NCI-H2081 treated with DMSO at 0.1 percent for 48 hours (cell line): ENCODE measurements at regions not wholly inside any gene's neighbourhood (a gene's known extent, or its start where the extent isn't known, plus 50 kb on each side); places are given as distances from the start of the nearest gene placed in this dataset.
"Not testable (repeated sequence)": the region's sequence is repeated elsewhere in the genome, so short reads cannot be mapped to it uniquely, and the experiment has no call there.

Source experiments
- DNase-seq: peaks from one replicate; lab custom pipeline; 2025; lab: John Stamatoyannopoulos, UW

DNA sequence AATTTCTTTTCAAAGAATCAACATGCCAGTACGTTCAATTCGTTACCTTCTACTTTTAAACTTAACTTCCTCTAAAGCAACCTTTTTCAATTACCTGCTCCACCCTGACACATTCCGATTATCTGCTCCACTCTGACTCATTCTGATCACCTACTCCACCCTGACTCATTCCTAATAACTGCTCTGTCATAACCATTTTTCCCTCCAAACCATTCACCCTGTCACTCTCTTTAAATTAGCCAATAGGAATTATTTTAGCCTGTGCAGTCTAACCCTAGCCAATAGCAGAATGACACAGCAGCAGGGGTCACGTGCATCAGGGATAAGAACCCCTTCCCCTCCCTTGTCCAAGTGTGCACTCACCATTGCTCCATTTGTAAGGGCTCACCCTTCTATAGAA lies 557.4 kb upstream of the EYS start:
- DNase-seq, result no peak

DNA sequence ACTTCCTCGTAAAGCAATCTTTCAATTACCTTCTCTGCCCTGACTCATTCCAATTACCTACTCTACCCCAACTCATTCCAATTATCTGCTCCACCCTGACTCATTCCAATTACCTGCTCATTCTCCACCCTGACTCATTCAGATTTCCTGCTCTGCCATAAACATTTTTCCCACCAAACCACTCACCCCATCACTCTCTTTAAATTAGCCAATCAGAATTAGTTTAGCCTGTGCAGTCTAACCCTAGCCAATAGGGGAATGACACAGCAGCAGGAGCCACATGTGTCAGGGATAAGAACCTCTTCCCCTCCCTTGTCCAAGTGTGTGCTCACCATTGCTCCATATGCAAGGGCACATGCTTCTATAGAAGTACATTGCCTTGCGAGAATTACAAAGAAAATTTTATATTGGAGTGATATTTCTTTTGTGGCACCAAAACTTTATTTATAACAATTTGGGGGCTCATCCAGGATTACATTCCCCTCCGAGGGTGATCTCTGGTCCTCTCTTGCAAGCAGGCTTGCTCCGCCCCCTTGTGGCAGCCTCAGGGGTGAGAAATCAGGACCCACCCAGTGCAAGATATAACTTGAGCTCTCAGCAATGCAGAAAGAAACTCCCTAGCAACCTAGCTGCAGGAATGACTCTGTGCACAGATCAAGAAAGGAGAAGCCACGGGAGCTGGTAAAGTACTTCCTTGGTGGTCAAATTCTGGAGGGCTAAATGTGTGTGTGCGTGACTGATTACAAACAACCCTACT lies 551.9 kb upstream of the EYS start:
- DNase-seq, result not testable (repeated sequence)

DNA sequence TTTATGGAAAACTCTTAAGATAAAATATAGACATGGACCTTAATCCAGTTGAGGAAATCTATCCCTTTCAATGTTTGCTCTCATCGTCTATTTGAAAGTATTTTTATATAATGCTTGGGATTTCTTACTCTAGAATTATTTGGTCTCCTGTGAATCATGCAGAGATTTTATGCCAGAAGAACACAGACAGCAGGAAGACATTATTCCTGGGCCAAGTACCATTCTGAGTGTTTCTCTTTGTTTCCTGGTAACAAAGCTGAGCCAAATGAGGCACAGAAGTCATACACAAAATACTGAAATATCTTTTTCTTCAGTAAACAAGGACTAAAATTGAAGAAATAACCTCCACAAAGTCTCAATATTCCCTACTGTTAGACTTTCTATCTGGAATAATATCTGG lies 538.2 kb upstream of the EYS start:
- DNase-seq, result no peak

DNA sequence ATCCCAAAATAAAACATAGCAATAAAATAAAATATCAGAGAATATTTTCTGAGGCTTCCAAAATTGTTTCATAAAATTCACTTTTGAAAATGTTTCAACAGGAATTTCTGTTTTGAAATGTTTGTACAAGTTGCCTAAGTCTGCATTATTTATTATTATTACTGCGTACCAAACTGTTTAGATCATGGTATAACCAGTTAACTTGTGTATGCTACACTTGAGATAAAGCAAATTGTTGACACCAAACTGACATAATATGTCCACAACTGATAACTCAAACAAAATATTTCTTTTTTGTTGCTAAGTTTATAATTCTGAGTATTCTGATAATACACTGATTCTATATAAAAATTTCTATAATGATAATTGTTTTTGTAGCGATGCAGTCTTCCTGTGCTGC lies 531.8 kb upstream of the EYS start:
- no peak for DNase-seq

GRCh38 chr6:66232890-66233289 lies 525.9 kb upstream of the EYS start:
- DNase-seq, result no peak

- DNase-seq, result no peak
These were observed 523.6 kb upstream of the EYS start for GRCh38 chr6:66230591-66230990.

DNA sequence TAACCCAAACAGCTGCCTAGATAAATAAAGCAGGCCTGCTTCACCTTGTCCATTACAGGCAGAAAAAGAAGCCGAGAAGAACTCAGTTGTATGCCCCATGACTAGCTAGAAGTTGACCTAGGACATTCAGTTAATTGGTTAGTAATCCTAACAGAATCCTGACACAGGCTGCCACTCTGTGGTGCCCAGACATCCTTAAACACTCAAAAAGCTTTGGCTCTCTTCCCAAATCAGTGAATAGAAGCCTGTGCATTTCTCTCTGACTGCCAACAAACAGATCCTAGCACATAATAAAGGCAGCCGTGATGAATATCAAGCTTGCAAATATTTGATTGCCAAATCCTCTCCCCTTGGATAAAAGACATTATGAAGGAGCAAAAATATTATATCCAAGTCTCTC lies 519.1 kb upstream of the EYS start:
- peak; percentile 80 for DNase-seq

DNA sequence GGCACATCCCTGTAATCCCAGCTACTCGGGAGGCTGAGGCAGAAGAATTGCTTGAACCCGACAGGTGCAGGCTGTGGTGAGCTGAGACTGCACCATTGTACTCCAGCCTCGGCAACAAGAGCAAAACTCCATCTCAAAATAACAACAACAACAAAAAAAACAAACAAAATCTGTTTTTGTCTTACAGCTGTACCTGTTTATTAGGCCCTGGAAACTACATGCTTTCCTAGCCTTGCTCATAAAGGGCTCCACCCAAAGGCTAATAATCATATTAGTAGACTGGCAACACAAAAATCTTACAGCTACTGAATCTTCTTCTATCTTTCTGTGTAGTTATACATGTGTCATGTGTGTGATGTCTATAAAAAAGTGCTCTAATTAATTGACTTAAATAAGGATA lies 503.9 kb upstream of the EYS start:
- DNase-seq, result no peak

DNA sequence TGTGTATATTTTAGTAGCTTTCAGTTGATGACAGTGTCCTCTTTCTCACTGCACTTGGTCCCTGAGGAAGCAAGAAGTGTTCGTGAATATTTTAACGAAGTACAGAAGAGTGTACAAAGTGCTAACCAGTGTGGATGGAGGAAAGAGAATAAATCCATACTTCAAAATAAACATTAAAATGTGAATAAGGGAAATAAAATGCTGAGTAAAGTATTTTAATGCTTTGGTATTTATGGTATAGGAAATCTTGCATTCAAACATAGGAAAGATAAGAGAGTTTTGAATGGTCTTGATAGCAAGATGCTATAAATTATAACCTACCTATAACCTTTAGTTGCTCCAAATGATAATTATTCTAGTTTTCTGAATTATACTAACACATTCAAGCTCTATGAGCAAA lies 493.4 kb upstream of the EYS start:
- DNase-seq, result no peak

DNA sequence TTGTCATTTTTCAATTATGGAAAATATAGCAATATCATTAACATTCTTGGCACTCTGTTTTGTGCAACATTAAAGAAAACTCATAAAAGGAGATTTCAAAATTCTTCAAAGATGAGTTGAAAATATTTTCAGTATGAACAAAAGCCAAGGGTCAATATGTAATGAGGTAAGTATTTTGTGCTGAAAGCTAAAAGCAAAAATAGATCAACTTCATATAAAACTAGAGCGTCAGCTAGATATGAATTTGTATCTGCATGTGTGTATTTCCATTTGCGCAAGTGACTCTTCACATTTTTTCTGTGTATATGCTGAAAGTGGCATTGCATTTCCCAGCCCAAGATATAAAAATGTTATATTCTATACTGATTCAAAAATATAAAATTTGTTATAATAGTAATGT lies 492.1 kb upstream of the EYS start:
- no peak for DNase-seq

DNA sequence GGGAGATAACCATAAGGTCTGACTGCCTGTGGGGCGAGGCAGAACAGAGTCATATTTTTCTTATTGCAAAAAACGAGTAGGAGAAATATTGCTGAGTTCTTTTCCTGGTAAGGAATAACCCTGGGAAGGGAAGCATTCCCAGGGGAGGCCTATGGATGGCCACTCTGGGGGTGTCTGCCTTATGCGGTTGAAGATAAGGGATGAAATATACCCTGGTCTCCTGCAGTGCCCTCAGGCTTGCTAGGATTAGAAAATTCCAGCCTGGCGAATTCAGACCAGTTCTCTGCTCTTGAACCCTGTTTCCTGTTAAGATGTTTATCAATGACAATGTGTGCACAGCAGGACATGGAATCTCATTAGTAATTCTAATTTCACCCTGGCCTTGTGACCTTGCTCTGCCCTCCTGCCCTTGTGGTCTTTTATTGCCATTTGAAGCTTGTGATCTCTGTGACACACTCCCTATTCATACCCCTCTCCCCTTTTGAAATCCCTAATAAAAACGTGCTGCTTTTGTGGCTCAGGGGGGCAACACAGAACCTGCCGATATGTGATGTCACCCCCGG lies 491.1 kb upstream of the EYS start:
- no peak for DNase-seq

GRCh38 chr6:66190858-66191257 lies 483.8 kb upstream of the EYS start:
- DNase-seq, result no peak

- no peak for DNase-seq
These were observed 482.9 kb upstream of the EYS start for GRCh38 chr6:66189915-66190314.

DNA sequence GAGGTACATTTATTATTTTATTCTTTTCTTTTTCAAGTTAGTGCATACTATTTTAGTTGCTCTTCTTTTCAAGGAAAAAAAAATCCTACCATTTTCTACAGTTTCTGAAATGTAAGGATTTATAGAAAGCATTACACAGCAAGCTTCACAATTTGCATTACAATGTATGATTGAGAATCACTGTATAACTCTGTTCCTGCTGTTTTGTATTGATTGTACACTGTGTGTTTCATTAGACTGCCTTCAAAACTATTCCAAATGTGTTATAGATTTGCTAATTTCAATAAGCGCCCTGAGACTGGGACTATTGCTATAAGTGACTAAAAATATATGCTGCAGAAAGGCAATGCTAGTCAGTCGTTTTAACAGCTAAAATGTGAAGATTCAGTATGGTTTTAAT lies 479.7 kb upstream of the EYS start:
- DNase-seq, result no peak

DNA sequence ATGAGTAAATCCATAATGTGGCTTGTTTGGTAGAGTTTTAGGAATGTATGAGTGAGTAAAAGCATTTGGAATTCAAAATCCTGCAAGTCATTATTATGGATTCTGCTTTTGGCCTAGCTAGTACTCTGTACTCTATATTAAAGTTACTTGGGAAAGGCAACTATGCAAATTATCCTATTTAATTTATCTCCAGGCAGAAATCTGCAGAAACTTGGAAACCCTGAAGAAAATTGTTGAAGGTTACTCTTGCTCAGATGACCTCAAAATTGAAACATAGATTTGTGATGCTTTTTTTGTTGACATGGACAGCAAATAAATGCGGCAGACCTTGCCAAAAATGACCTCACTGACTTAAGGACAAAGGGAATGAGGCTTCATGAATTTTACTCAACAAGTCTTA lies 477.1 kb upstream of the EYS start:
- no peak for DNase-seq

DNA sequence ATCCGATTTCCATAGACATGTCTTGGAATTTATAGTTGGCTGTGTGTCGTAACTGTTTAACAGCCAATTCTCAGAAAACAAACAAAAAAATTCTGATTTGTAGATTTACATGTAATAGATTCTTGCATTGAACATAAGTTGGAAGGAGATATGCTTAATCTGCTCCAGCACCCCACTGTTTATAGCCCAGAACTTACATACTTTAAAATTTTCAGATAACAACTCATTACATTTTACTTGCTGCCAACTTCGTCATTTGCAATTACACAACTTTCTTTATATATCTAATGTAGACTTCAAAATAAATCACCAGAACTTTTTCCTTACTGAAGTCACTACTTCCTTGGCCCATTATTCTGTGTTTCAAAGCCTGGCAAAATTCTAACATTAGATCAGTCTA lies 472.3 kb upstream of the EYS start:
- DNase-seq, result no peak

GRCh38 chr6:66173587-66173986 lies 466.6 kb upstream of the EYS start:
- no peak for DNase-seq

DNA sequence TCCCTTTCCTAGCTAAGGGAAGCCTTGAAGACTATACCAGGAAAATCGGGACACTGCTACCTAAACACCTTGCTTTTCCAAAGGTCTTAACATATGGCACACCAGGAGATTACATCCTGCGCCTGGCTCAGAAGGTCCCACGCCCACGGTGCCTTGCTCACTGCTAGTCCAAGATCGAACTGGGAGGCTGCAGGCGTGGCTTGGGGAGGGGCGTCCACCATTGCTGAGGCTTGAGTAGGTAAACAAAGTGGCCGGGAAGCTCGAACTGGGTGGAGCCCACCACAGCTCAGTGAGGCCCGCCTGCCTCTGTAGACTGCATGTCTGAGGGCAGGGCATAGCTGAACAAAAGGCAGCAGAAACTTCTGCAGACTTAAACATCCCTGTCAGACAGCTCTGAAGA lies 459.7 kb upstream of the EYS start:
- not testable (repeated sequence) for DNase-seq

GRCh38 chr6:66161546-66162108 lies 454.6 kb upstream of the EYS start:
- DNase-seq, result no peak

DNA sequence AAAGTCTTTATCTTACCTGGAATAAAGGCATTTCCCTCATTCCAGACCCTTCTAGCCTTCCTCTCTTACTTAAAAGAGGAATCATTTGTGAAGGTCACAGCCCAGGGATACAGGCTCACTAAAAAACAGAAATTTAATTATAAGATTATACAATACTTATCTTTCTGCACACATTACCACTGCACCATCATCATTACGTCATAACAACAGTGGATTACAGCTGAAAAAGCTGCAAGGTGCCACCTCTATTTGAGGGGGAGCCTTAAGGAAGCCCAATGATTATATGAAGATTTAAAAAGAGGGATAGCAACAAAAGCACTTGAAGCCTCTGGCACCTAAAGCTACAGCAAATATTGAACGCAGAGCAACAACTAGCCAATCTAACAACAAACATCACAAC lies 452.9 kb upstream of the EYS start:
- DNase-seq, result no peak

DNA sequence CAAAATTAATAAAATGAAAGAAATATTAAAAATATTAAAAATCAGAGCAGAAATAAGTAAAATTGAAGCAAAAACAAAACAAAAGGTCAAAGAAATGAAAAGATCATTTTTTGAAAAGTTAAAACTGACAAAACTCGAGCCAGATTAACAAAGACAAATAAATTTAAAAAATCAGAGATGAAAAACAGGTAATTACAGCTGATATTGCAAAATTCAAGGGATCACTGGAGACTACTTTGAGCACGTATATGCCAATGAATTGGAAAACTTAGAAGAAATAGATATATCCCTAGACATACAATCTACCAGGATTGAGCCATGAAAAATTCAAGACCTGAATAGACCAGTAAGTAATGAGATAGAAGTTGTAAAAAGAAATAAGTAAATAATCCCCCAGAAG lies 446.2 kb upstream of the EYS start:
- DNase-seq, result no peak

DNA sequence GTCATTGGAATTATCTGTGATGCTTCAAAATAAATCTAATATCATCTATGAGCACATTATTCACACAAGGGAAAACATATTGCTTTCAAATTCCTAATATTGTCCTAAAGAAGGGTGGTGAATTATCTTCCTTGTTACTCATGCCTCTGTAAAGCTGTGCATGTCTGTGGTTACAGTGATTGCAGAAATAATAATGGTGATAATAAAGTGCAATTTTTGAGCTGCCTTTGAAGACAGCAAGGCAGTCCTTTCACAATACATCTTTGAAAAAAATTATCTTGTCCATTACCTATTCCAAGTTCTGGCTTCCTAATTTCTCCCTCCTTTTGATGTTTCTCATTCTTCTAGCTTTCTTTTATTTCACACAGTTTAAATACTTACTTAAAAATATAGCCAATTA lies 442.1 kb upstream of the EYS start:
- no peak for DNase-seq

- no peak for DNase-seq
These were observed 438.8 kb upstream of the EYS start for GRCh38 chr6:66145867-66146266.

DNA sequence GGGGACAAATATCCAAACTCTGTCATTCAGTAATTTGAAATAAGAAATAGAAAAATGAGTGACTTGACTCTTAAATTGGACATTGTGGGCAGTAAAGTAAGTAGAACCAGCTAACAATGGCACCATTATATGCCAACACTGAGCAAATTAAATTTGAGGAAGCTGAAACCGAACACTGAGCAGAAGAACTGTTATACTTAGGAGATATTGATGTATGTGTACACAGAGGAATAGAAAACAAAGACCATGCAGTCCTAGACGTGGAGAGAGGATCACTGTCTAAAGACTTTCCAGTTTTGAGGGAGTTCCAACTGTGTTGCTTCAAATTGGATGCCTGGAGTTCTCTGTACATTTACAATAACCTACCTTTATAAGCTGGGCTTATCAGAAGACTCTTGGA lies 427.0 kb upstream of the EYS start:
- no peak for DNase-seq
